ENCODE measurements at regions not wholly inside any gene's neighbourhood (a gene's known extent, or its start where the extent isn't known, plus 50 kb on each side); places are given as distances from the start of the nearest gene placed in this dataset.

- TF ChIP-seq CTCF (IDR thresholded peaks at IDR 0.05; ENCODE audit: insufficient read depth, low read depth, low read length) (no peak), EZH2 (IDR thresholded peaks at IDR 0.05; ENCODE audit: insufficient read depth, low read length) (no peak)
Observed at GRCh38 chr2:145987793-145988192, 1467.9 kb upstream of the ZEB2 start.

All from astrocyte (in vitro differentiated cells and primary cell).